Sciatic nerve (tissue), 2 donors: ENCODE measurements at regions not wholly inside any gene's neighbourhood (a gene's known extent, or its start where the extent isn't known, plus 50 kb on each side); places are given as distances from the start of the nearest gene placed in this dataset.
A peak's percentile ranks its signal among the peaks of the same experiment; 100 is the strongest.
"Not testable (repeated sequence)": the region's sequence is repeated elsewhere in the genome, so short reads cannot be mapped to it uniquely, and the experiment has no call there.

Experiments
- ATAC-seq: fragments of 200-7000 bp; cut with Tn5 transposase; one replicate; pipeline ENCODE4 v1.9.1; 2020; ENCODE audit warnings: mild to moderate bottlenecking, moderate library complexity
- DNase-seq: peaks from one replicate; pipeline ENCODE4 v3.0.0-alpha.2; 2020; ENCODE audit warnings: low spot score
- intact Hi-C: fragments of 100-400 bp; cut with DNase I; formaldehyde crosslinking; loops from one replicate; pipeline ENCODE4 v1.14.2; 2022
- donor health status: DM: no; HTN: no; CAD: no.
- donor health status: DM: no; HTN: no; CAD: no.

DNA sequence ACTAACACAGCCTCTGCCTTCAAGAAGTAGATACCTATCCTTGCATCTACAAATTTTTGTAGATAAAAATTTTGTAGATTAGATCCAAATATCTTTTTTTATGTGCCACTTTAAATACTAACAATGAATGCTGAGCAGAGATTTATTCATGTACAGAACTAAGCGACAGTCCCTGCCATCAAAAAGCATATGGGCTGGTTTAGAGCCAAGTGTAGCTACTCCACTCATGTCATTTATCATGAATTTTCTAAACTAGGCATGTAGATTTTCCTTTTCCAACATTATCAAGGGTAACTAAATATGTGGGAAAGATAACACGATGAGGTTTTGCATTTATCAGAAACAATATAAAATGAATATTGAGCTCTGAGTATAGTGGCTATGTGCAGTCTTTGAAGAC lies 857.5 kb downstream of the XPNPEP1 start:
- ATAC-seq, result no peak
- DNase-seq, result no peak
- intact Hi-C loops, result no loop called here

GRCh38 chr10:109062371-109062770 lies 860.9 kb downstream of the XPNPEP1 start:
- DNase-seq, result no peak

DNA sequence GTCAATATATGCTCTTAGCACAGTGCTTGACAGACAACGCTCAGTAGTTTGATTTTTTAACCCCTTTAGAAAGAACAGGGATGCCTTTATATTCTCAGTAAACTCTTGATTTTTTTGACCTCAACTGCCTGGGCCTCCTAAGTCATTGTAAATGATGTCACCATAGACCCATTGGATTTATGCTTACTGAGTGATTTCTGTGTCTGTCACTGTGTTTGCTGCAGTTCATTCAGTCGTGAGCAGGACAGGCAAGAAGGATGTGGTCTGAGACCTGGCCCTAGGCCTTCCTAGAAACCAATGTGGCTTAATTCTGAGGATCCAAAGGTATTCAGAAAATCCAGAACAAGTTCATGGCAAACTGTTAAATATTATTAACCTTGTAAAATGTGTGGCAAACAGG lies 868.1 kb downstream of the XPNPEP1 start:
- intact Hi-C loops, result no loop called here
- no peak for ATAC-seq
- no peak for DNase-seq

More at GRCh38 chr10:109062371-109062770, 860.9 kb downstream of the XPNPEP1 start:
- ATAC-seq, result no peak
- intact Hi-C loops, result no loop called here

- intact Hi-C loops, result no loop called here
- ATAC-seq (no peak), DNase-seq (no peak)
Measured at GRCh38 chr10:109047856-109048255, 875.5 kb downstream of the XPNPEP1 start.

GRCh38 chr10:109046427-109046826 lies 876.9 kb downstream of the XPNPEP1 start:
- ATAC-seq, DNase-seq, intact Hi-C loops: not testable (repeated sequence)

GRCh38 chr10:109040622-109041021 lies 882.7 kb downstream of the XPNPEP1 start:
- no peak for DNase-seq
- intact Hi-C loops, result no loop called here
- ATAC-seq, result no peak

DNA sequence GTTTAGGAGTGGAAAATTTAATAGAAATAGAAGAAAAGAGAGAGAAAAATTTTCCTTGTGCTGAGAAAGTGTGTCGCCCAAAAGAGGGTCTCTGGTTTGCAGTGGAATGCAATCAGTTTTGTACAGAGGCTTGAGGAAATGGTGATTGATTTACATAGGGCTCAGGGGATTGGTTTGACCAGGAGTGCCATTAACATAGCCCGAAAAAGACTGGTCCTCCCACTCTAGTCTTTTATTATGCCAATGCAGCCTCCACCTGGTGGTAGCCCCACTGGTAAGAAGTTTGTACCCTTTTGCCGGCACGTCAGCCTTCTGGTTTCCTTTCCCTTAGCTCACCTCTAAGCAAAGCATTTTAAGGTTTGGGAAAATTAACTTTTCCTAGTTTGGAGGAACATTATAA lies 885.3 kb downstream of the XPNPEP1 start:
- no peak for ATAC-seq
- intact Hi-C loops, result no loop called here
- no peak for DNase-seq

DNA sequence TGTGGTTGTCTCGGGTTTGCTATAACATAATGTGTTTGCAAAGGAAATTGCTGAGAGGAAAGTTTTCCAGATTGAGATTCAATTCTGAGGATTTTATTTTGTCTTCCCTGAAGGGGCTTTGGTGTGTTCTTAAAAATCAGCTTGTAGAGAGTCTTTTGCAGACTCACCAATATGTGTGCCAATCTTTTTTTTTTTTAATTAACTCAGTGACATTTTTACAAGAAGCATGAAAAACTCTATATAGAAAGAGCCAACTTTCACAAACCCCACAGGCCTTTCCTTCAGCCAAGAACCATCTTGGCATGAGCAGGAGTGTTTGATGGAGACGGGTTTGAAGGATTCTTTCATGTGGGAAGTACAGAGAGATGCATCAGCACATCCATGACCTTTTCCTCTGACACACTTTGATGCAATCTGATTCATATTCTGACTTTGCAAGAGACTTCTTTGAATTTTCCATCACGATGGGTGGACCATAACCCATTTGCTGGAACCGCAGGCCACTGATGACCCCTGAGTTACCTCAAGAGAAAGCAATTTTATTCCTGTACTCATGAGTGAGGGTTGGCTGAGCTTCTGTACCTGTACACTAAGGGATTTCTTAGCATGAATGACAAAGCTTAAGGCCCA lies 892.6 kb downstream of the XPNPEP1 start:
- intact Hi-C loops, result no loop called here
- DNase-seq (no peak), ATAC-seq (no peak)

- ATAC-seq (no peak), DNase-seq (no peak)
- intact Hi-C loops, result no loop called here
Measured at GRCh38 chr10:109029870-109030269, 893.4 kb downstream of the XPNPEP1 start.

DNA sequence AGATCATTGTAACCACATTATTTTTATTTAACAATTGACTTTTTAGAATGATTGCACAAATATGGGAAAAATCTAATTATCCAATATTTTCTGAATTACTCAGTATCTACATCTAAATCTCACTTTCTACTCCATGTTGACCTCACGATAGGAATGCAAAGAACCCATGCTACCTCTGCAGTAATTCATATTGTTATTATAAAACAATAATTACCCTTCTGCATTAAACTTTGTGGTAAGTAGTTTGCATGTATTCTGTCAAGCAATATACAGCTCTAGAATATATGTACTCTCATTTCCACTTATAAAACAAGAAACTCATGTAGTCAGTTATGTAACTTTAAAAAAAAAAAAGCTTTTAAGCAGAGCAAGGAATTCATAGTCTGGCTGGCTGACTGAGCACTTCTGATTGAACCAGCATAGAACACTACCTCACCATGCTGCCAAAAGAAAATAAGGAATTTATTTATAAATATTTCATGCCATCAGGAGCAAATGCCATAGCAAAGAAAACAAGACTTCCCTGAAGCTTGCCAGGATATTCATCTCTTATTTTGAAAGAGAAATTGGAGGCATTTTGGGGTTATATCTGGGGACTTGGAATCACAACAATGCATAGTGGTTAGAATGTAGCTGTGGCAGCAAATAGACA lies 895.7 kb downstream of the XPNPEP1 start:
- intact Hi-C loops, result no loop called here
- no peak for ATAC-seq
- no peak for DNase-seq

GRCh38 chr10:109025172-109025571 lies 898.1 kb downstream of the XPNPEP1 start:
- intact Hi-C loops, result no loop called here
- ATAC-seq (no peak), DNase-seq (no peak)

DNA sequence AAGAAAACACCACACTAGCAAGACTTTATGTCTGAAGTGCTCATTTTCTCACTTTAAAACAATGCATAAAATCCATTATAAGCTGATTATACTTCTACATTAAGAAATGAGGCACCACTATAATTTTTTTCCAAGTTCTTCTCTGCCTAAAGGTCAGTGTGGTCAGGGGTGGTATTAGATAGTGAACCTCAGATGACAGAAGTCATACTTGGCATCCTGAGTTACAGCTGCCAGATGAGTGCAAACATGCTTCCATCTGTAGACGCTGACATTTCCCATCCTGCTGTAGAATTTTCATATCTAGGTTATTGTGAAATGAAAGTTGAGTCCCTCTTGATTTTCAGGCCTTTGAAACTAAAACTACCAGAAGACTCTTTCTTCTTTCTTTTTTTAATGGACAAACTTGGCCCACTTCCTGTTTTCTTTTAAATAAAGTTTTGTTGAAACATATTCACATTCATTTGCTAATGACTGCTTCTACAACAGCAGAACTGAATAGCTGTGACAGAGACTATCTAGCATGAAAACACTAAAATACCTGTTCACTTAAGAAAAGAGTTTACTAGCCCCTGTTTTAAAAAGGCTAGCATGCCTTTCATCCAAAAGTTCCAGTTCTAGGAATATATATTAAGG lies 900.8 kb downstream of the XPNPEP1 start:
- intact Hi-C loops, result no loop called here
- DNase-seq (no peak), ATAC-seq (no peak)

- DNase-seq, result no peak
- intact Hi-C loops, result no loop called here
- peak; percentile 24 for ATAC-seq
Measured at GRCh38 chr10:109019001-109019424, 904.3 kb downstream of the XPNPEP1 start.

DNA sequence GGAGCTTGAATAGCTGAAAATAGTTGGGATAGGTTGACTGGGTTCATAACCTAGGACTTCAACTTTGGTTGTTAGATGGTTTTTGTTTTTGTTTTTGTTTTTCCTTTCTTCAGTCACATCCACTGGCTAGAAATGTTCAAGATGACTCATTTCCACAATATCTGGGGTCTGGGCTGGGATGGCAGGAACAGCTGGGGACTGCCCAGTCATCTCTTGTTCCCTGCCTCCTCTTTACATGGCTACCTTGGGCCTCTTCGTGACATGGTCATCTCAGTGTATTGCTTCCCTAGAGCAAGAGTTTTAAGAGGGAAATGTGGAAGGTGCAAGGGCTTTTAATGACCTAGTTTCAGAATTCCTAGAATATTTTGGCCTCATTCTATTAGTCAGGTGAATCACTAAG lies 915.8 kb downstream of the XPNPEP1 start:
- ATAC-seq, result no peak
- DNase-seq, result no peak

GRCh38 chr10:108990441-108990840 lies 932.9 kb downstream of the XPNPEP1 start:
- intact Hi-C loops, result no loop called here
- DNase-seq, result no peak
- no peak for ATAC-seq

More for the DNA sequence above, 915.8 kb downstream of the XPNPEP1 start:
- intact Hi-C loops, result no loop called here

DNA sequence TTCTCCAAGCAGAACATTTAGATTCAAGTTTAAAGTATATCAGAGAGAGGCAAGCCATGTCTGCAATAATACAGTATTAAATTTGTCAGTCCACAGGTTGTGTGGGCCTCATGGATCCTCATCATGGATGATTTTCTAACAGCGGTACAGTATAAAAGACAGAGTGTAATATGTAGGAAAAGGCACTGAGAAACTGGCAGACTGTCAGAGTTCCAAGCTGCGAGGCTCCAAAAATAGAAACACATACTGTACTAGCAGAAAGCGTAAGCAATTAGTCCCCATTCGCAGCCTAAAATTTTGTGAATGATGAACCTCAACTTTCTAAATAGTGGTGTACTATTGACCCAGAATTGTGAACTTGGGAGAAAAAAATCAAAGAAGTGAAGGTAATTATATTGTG lies 933.3 kb downstream of the XPNPEP1 start:
- intact Hi-C loops, result no loop called here
- ATAC-seq (no peak), DNase-seq (no peak)

DNA sequence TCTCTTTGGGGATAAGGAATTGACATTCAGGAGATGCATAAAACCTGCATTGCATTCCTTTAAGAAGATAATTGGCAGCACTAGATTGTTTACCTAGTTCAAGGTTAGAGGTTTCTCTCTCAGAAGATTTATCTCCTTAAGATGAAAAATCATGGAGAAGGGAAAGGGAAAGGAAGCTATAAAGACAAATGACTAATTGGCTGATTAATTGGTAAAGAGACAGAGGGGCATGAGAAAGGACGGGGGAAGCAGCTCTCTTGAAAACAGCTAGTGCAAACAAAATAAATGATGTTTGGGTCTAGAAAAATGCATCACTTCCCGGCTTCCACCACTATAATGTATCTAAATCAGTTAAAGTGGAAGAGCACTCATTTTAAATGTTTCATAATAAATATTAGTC lies 941.2 kb downstream of the XPNPEP1 start:
- DNase-seq (no peak), ATAC-seq (no peak)
- intact Hi-C loops, result no loop called here

- DNase-seq, result no peak
- intact Hi-C loops, result no loop called here
- no peak for ATAC-seq
Measured at GRCh38 chr10:108980869-108981268, 942.4 kb downstream of the XPNPEP1 start.

- ATAC-seq, result no peak
- intact Hi-C loops, result no loop called here
Measured at GRCh38 chr10:108975459-108976058, 947.8 kb downstream of the XPNPEP1 start.

GRCh38 chr10:108970016-108970415 lies 953.3 kb downstream of the XPNPEP1 start:
- no peak for DNase-seq
- no peak for ATAC-seq
- intact Hi-C loops, result no loop called here

More at GRCh38 chr10:108975459-108976058, 947.8 kb downstream of the XPNPEP1 start:
- DNase-seq, result no peak
